ENCODE measurements at regions not wholly inside any gene's neighbourhood (a gene's known extent, or its start where the extent isn't known, plus 50 kb on each side); places are given as distances from the start of the nearest gene placed in this dataset.

DNA sequence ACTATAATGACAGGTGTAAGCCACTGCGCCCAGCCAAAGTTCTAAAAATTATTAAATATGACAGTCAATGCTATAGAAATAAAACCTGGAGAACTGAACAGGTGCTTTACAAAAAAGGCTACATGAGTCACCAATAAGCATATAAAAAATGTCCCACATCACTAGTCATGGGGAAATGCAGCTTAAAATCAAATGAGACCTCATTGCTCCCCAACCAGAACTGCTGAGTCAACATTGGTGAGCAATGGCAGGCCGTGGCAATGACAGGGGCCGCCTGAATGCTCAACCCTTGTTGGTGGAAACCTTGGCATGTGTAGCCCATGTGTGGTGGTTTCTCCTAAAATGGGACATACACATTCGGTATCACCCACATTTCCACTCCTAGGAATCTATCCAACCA, 352.3 kb upstream of the KLF6 start:
- Histone ChIP-seq H3K27me3 (replicated peaks in 1 of 4; ENCODE audit: control extremely low read depth in 1 of 4, control insufficient read depth in 3 of 4, insufficient read depth in 4 of 4, low read length in 3 of 4) (no peaks in the 10 kb centered on the region), H3K4me2 (replicated peaks; ENCODE audit: low read depth, low read length, poor library complexity, severe bottlenecking) (no peak overlapping the region), H3K4me3 (ENCODE audit: control extremely low read depth in 1 of 5, extremely low read depth in 1 of 5, insufficient read depth in 1 of 5, low read depth in 2 of 5, low read length in 4 of 5) (no peak overlapping the region), H4K20me1 (ENCODE audit: control insufficient read depth, insufficient read depth, low read length, poor library complexity, severe bottlenecking) (no peaks in the 10 kb centered on the region), H2AFZ (ENCODE audit: insufficient read depth, low read depth, low read length, poor library complexity, severe bottlenecking) (no peak overlapping the region), H3K79me2 (ENCODE audit: control insufficient read depth, insufficient read depth, low read length) (no peaks in the 10 kb centered on the region), H3K36me3 (replicated peaks in 1 of 2; ENCODE audit: control extremely low read depth in 1 of 2, control insufficient read depth in 1 of 2, extremely low read depth in 1 of 2, insufficient read depth in 2 of 2, low read length in 1 of 2) (no peaks in the 10 kb centered on the region), H3K9me3 (ENCODE audit: control extremely low read depth in 1 of 3, control insufficient read depth in 2 of 3, insufficient read depth in 1 of 3, low read length in 2 of 3) (peaks cover 0 to 18% (median 11%) of the 10 kb centered on the region in 3 donors), H3K27ac (ENCODE audit: low read length in 2 of 2) (no peak overlapping the region), H3K4me1 (ENCODE audit: control insufficient read depth in 2 of 2, insufficient read depth in 2 of 2, low read length in 2 of 2) (peaks cover 26 to 32% of the 10 kb centered on the region in 2 donors), H3K9ac (ENCODE audit: low read length) (no peak overlapping the region)
- no peak for ATAC-seq (ENCODE audit: low read depth)
- no peak for DNase-seq
- TF ChIP-seq, protein P1, sequence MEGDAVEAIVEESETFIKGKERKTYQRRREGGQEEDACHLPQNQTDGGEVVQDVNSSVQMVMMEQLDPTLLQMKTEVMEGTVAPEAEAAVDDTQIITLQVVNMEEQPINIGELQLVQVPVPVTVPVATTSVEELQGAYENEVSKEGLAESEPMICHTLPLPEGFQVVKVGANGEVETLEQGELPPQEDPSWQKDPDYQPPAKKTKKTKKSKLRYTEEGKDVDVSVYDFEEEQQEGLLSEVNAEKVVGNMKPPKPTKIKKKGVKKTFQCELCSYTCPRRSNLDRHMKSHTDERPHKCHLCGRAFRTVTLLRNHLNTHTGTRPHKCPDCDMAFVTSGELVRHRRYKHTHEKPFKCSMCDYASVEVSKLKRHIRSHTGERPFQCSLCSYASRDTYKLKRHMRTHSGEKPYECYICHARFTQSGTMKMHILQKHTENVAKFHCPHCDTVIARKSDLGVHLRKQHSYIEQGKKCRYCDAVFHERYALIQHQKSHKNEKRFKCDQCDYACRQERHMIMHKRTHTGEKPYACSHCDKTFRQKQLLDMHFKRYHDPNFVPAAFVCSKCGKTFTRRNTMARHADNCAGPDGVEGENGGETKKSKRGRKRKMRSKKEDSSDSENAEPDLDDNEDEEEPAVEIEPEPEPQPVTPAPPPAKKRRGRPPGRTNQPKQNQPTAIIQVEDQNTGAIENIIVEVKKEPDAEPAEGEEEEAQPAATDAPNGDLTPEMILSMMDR (IDR thresholded peaks at IDR 0.05): no peak
- no peak for TF ChIP-seq EZH2 (IDR thresholded peaks at IDR 0.05; ENCODE audit: borderline replicate concordance, insufficient read depth, low read depth, low read length, poor library complexity, severe bottlenecking)
- Mint-ChIP-seq H3K4me3 (no peak overlapping the region), H3K4me1 (peaks cover 33% of the 10 kb centered on the region), H3K9me3 (ENCODE audit: insufficient read depth) (peaks cover 7% of the 10 kb centered on the region), H3K27ac (no peak overlapping the region), H3K27me3 (no peaks in the 10 kb centered on the region)
- ChIA-PET POLR2A (no interaction called here), CTCF (no interaction called here)
- intact Hi-C loops (cut with micrococcal nuclease): loop anchor here (10.0 kb wide), 3 partner anchors 48 to 652 kb away; no protein-coding TSS in a partner anchor
- no CpG with 5 or more reads among the region's 4 CpGs for WGBS (ENCODE audit: insufficient coverage)

DNA sequence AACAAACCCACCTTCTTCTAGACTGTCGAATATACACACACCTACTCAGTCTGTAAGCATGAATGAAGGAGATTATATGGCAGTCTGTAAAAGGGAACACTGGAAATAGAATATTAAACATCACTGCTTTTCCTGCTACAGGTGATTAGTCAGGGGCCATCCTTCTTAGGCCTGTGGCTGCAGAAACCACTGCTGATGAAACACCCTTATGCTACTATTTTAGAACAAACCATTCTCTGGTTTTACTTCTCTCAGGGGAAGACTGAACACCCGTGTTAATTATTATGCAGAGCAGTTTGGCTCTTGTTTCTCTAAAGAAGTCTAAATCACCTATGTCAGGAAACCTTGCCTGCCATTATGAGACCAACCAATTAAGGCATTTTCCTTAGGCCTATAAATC, 351.1 kb upstream of the KLF6 start:
- Histone ChIP-seq H3K9me3 (ENCODE audit: control extremely low read depth in 1 of 3, control insufficient read depth in 2 of 3, insufficient read depth in 1 of 3, low read length in 2 of 3) (peaks cover 0 to 13% (median 1%) of the 10 kb centered on the region in 3 donors), H4K20me1 (ENCODE audit: control insufficient read depth, insufficient read depth, low read length, poor library complexity, severe bottlenecking) (no peaks in the 10 kb centered on the region), H3K4me3 (ENCODE audit: control extremely low read depth in 1 of 5, extremely low read depth in 1 of 5, insufficient read depth in 1 of 5, low read depth in 2 of 5, low read length in 4 of 5) (no peak overlapping the region), H3K36me3 (replicated peaks in 1 of 2; ENCODE audit: control extremely low read depth in 1 of 2, control insufficient read depth in 1 of 2, extremely low read depth in 1 of 2, insufficient read depth in 2 of 2, low read length in 1 of 2) (no peaks in the 10 kb centered on the region), H2AFZ (ENCODE audit: insufficient read depth, low read depth, low read length, poor library complexity, severe bottlenecking) (no peak overlapping the region), H3K27me3 (replicated peaks in 1 of 4; ENCODE audit: control extremely low read depth in 1 of 4, control insufficient read depth in 3 of 4, insufficient read depth in 4 of 4, low read length in 3 of 4) (no peaks in the 10 kb centered on the region), H3K9ac (ENCODE audit: low read length) (peak overlapping the region; percentile 6), H3K27ac (ENCODE audit: low read length in 2 of 2) (no peak overlapping the region), H3K4me2 (replicated peaks; ENCODE audit: low read depth, low read length, poor library complexity, severe bottlenecking) (peak overlapping the region; percentile 52), H3K4me1 (ENCODE audit: control insufficient read depth in 2 of 2, insufficient read depth in 2 of 2, low read length in 2 of 2) (peaks cover 35 to 41% of the 10 kb centered on the region in 2 donors), H3K79me2 (ENCODE audit: control insufficient read depth, insufficient read depth, low read length) (no peaks in the 10 kb centered on the region)
- WGBS (ENCODE audit: insufficient coverage): no CpG with 5 or more reads among the region's 2 CpGs
- no peak for TF ChIP-seq EZH2 (IDR thresholded peaks at IDR 0.05; ENCODE audit: borderline replicate concordance, insufficient read depth, low read depth, low read length, poor library complexity, severe bottlenecking)
- TF ChIP-seq, protein P1 (IDR thresholded peaks at IDR 0.05): no peak
- Mint-ChIP-seq H3K9me3 (ENCODE audit: insufficient read depth) (peaks cover 7% of the 10 kb centered on the region), H3K27ac (no peak overlapping the region), H3K27me3 (no peaks in the 10 kb centered on the region), H3K4me3 (peak overlapping the region; percentile 6), H3K4me1 (peaks cover 33% of the 10 kb centered on the region)
- ATAC-seq (ENCODE audit: low read depth): peak; percentile 31
- no peak for DNase-seq
- ChIA-PET POLR2A (no interaction called here), CTCF (no interaction called here)
- intact Hi-C loops (cut with micrococcal nuclease): loop anchor here (10.0 kb wide), 3 partner anchors 49 to 651 kb away; no protein-coding TSS in a partner anchor

All from B cell (primary cell).